Activated CD4-positive, alpha-beta T cell treated with anti-CD3 and anti-CD28 coated beads for 48 hours (primary cell): ENCODE measurements at regions not wholly inside any gene's neighbourhood (a gene's known extent, or its start where the extent isn't known, plus 50 kb on each side); places are given as distances from the start of the nearest gene placed in this dataset.
A peak's percentile ranks its signal among the peaks of the same experiment; 100 is the strongest.
"Not testable (repeated sequence)": the region's sequence is repeated elsewhere in the genome, so short reads cannot be mapped to it uniquely, and the experiment has no call there.

Experiments
- DNase-seq: peaks from one replicate; pipeline ENCODE4 v3.0.0-alpha.2; 2020

- no peak for DNase-seq
These were observed 202.6 kb downstream of the RBM46 start for GRCh38 chr4:154983714-154984113.

GRCh38 chr4:154984148-154984547 is 203.1 kb downstream of the RBM46 start:
- DNase-seq = no peak

GRCh38 chr4:154984616-154985015 is 203.5 kb downstream of the RBM46 start:
- no peak for DNase-seq

- DNase-seq = no peak
These were observed 204.6 kb downstream of the RBM46 start for GRCh38 chr4:154985673-154986072.

- DNase-seq = no peak
These were observed 207.4 kb downstream of the RBM46 start for GRCh38 chr4:154988511-154988910.

- DNase-seq = no peak
These were observed 208.4 kb downstream of the RBM46 start for GRCh38 chr4:154989511-154989910.

- DNase-seq = not testable (repeated sequence)
These were observed 210.6 kb upstream of the NPY2R start for GRCh38 chr4:154997866-154998265.

GRCh38 chr4:154998284-154998683 is 210.2 kb upstream of the NPY2R start:
- no peak for DNase-seq

- no peak for DNase-seq
These were observed 209.7 kb upstream of the NPY2R start for GRCh38 chr4:154998773-154999172.

GRCh38 chr4:154999950-155000578 is 208.4 kb upstream of the NPY2R start:
- no peak for DNase-seq

- no peak for DNase-seq
These were observed 207.2 kb upstream of the NPY2R start for GRCh38 chr4:155001251-155001650.

GRCh38 chr4:155005395-155006090 is 202.9 kb upstream of the NPY2R start:
- DNase-seq = no peak

GRCh38 chr4:155007660-155008176 is 200.7 kb upstream of the NPY2R start:
- no peak for DNase-seq

GRCh38 chr4:155008389-155008788 is 200.0 kb upstream of the NPY2R start:
- no peak for DNase-seq

GRCh38 chr4:155009288-155009687 is 199.1 kb upstream of the NPY2R start:
- no peak for DNase-seq

- no peak for DNase-seq
These were observed 198.1 kb upstream of the NPY2R start for GRCh38 chr4:155010376-155010775.

- DNase-seq = no peak
These were observed 197.2 kb upstream of the NPY2R start for GRCh38 chr4:155011163-155011780.

GRCh38 chr4:155012469-155012868 is 196.0 kb upstream of the NPY2R start:
- DNase-seq = no peak

- DNase-seq = no peak
These were observed 191.0 kb upstream of the NPY2R start for GRCh38 chr4:155017426-155017825.

GRCh38 chr4:155025762-155026457 is 182.5 kb upstream of the NPY2R start:
- DNase-seq = peak; percentile 58

GRCh38 chr4:155026715-155027114 is 181.7 kb upstream of the NPY2R start:
- DNase-seq = no peak

- DNase-seq = no peak
These were observed 175.8 kb upstream of the NPY2R start for GRCh38 chr4:155032521-155033229.

GRCh38 chr4:155033604-155034003 is 174.8 kb upstream of the NPY2R start:
- no peak for DNase-seq
